WTC11 (cell line): ENCODE measurements at regions not wholly inside any gene's neighbourhood (a gene's known extent, or its start where the extent isn't known, plus 50 kb on each side); places are given as distances from the start of the nearest gene placed in this dataset.

Source experiments
- ATAC-seq: fragments of 200-7000 bp; cut with Tn5 transposase; 2 replicates; pipeline ENCODE4 v1.10.0; 2021; ENCODE audit warnings: mild to moderate bottlenecking, moderate library complexity
- CTCF ChIA-PET: fragments of 300-600 bp; sonication (Branson Sonifier 250); formaldehyde crosslinking; loops from one replicate; lab custom pipeline; 2021; ENCODE audit warnings: antibody characterized with exemption; lab: Charles Lee
- POLR2A ChIA-PET: fragments of 350-600 bp; sonication (Branson Sonifier 250); formaldehyde crosslinking; loops from one replicate; lab custom pipeline; 2021; ENCODE audit warnings: antibody characterized with exemption; lab: Charles Lee
- DNase-seq: peaks from one replicate; pipeline ENCODE4 v3.0.0; 2021; ENCODE audit warnings: low spot score
- H3K27ac Mint-ChIP-seq: 2 replicates; pipeline ENCODE4 v1.8.0; 2021; ENCODE audit warnings: mixed read lengths
- H3K27me3 Mint-ChIP-seq: 2 replicates; pipeline ENCODE4 v1.8.0; 2021; ENCODE audit warnings: low read depth, mild to moderate bottlenecking, moderate library complexity, mixed read lengths
- H3K36me3 Mint-ChIP-seq: 2 replicates; pipeline ENCODE4 v1.8.0; 2021; ENCODE audit warnings: mixed read lengths
- H3K4me1 Mint-ChIP-seq: 2 replicates; pipeline ENCODE4 v1.8.0; 2022; ENCODE audit warnings: mixed read lengths
- H3K4me3 Mint-ChIP-seq: 2 replicates; pipeline ENCODE4 v1.8.0; 2021; ENCODE audit warnings: mild to moderate bottlenecking, moderate library complexity, mixed read lengths
- H3K9me3 Mint-ChIP-seq: 2 replicates; pipeline ENCODE4 v1.8.0; 2021; ENCODE audit warnings: mixed read lengths
- AFF4 ChIP-seq: sonication (generic); formaldehyde crosslinking; IDR thresholded peaks from 2 replicates; pipeline ENCODE4 v1.8.1; 2023; ENCODE audit warnings: mild to moderate bottlenecking, missing genetic modification reagents, borderline replicate concordance
- ARID4B ChIP-seq: sonication (generic); formaldehyde crosslinking; IDR thresholded peaks from 2 replicates; pipeline ENCODE4 v1.8.0; 2023; ENCODE audit warnings: missing genetic modification reagents, mild to moderate bottlenecking, borderline replicate concordance
- ATF6 ChIP-seq: sonication (generic); formaldehyde crosslinking; IDR thresholded peaks from 2 replicates; pipeline ENCODE4 v1.8.1; 2023; ENCODE audit warnings: mild to moderate bottlenecking, missing genetic modification reagents
- CBFB ChIP-seq: sonication (generic); formaldehyde crosslinking; IDR thresholded peaks from 2 replicates; pipeline ENCODE4 v1.8.1; 2022; ENCODE audit warnings: mild to moderate bottlenecking, low read depth, missing genetic modification reagents
- CTCF ChIP-seq: fragments of 200-600 bp; IDR thresholded peaks from 2 replicates; pipeline ENCODE4 v1.8.0; 2022; ENCODE audit warnings: antibody characterized with exemption
- GABPB1 ChIP-seq: sonication (generic); formaldehyde crosslinking; IDR thresholded peaks from 2 replicates; pipeline ENCODE4 v1.8.1; 2023; ENCODE audit warnings: mild to moderate bottlenecking, missing genetic modification reagents
- HMGA2 ChIP-seq: fragments of 250-450 bp; sonication (Bioruptor Pico); IDR thresholded peaks from 2 replicates; pipeline ENCODE4 v1.4.0; 2021; ENCODE audit warnings: mild to moderate bottlenecking, moderate library complexity
- MXD4 ChIP-seq: fragments of 250-450 bp; sonication (Bioruptor Pico); IDR thresholded peaks from 2 replicates; pipeline ENCODE4 v1.8.0; 2021; ENCODE audit warnings: mild to moderate bottlenecking, moderate library complexity, borderline replicate concordance
- PRDM15 ChIP-seq: sonication (generic); formaldehyde crosslinking; IDR thresholded peaks from 2 replicates; pipeline ENCODE4 v1.8.0; 2022; ENCODE audit warnings: missing genetic modification reagents
- ZNF396 ChIP-seq: fragments of 250-450 bp; sonication (Bioruptor Pico); IDR thresholded peaks from 2 replicates; pipeline ENCODE4 v1.8.0; 2021; ENCODE audit warnings: mild to moderate bottlenecking, moderate library complexity, borderline replicate concordance
- ZNF532 ChIP-seq: fragments of 250-450 bp; sonication (Bioruptor Pico); IDR thresholded peaks from 2 replicates; pipeline ENCODE4 v1.9.0; 2021; ENCODE audit warnings: mild to moderate bottlenecking, borderline replicate concordance
- TF ChIP-seq, protein P1 (sequence below): sonication (generic); formaldehyde crosslinking; IDR thresholded peaks from 2 replicates; pipeline ENCODE4 v1.8.1; 2023; ENCODE audit warnings: mild to moderate bottlenecking, missing genetic modification reagents, moderate library complexity

- TF ChIP-seq AFF4 (no peak), MXD4 (CRISPR knock-in tag) (no peak), ATF6 (CRISPR knock-in tag) (no peak), GABPB1 (CRISPR knock-in tag) (no peak), ZNF396 (no peak)
- TF ChIP-seq, protein P1, sequence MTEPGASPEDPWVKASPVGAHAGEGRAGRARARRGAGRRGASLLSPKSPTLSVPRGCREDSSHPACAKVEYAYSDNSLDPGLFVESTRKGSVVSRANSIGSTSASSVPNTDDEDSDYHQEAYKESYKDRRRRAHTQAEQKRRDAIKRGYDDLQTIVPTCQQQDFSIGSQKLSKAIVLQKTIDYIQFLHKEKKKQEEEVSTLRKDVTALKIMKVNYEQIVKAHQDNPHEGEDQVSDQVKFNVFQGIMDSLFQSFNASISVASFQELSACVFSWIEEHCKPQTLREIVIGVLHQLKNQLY (CRISPR knock-in tag): no peak
Measured at GRCh38 chr9:90466441-90466840, 176.2 kb downstream of the DIRAS2 start (continued).

- CTCF ChIA-PET: interaction anchor here (1.6 kb wide), 1 partner anchor 11 kb away, joined by 3 read pairs; no protein-coding TSS in a partner anchor
- POLR2A ChIA-PET: no interaction called here
- H3K27ac Mint-ChIP-seq: no peak overlapping the region
- TF ChIP-seq CBFB: no peak
- no peak for TF ChIP-seq ATF6 (CRISPR knock-in tag)
- no peak for TF ChIP-seq CTCF
- TF ChIP-seq HMGA2 (CRISPR knock-in tag): no peak
- TF ChIP-seq PRDM15 (CRISPR knock-in tag): no peak
- TF ChIP-seq ZNF532 (CRISPR knock-in tag): no peak
- TF ChIP-seq ARID4B: no peak
Measured at GRCh38 chr9:90469435-90469834, 173.2 kb downstream of the DIRAS2 start.

More at GRCh38 chr9:90469435-90469834, 173.2 kb downstream of the DIRAS2 start:
- DNase-seq (no peak), ATAC-seq (no peak)
- no peaks in the 10 kb centered on the region for H3K36me3 Mint-ChIP-seq
- no peaks in the 10 kb centered on the region for H3K9me3 Mint-ChIP-seq
- no peak overlapping the region for H3K4me3 Mint-ChIP-seq
- H3K27me3 Mint-ChIP-seq: no peaks in the 10 kb centered on the region; the same call in 1 of the 2 replicates
- H3K4me1 Mint-ChIP-seq: peaks cover 14% of the 10 kb centered on the region
